B cell (primary cell): ENCODE measurements at regions not wholly inside any gene's neighbourhood (a gene's known extent, or its start where the extent isn't known, plus 50 kb on each side); places are given as distances from the start of the nearest gene placed in this dataset.

Experiments
- ATAC-seq: fragments of 200-7000 bp; cut with Tn5 transposase; one replicate; pipeline ENCODE4 v1.10.0; 2021; ENCODE audit warnings: low read depth, mild to moderate bottlenecking, moderate number of reproducible peaks, moderate library complexity
- CTCF ChIA-PET: fragments of 350-600 bp; sonication (Branson Sonifier 250); formaldehyde crosslinking; loops from one replicate; lab custom pipeline; 2021; ENCODE audit warnings: antibody characterized with exemption, inconsistent platforms; lab: Charles Lee
- POLR2A ChIA-PET: fragments of 350-600 bp; sonication (Branson Sonifier 250); formaldehyde crosslinking; loops from one replicate; lab custom pipeline; 2021; ENCODE audit warnings: antibody characterized with exemption; lab: Charles Lee
- DNase-seq: peaks from one replicate; pipeline ENCODE4 v3.0.0; 2013
- H2AFZ ChIP-seq: 2 replicates; pipeline ENCODE4 v1.6.1; 2012; ENCODE audit warnings: mild to moderate bottlenecking, low read depth, low read length; ENCODE audit not compliant: insufficient read depth, poor library complexity, severe bottlenecking
- H3K27ac ChIP-seq, 2 donors: 1 replicate in 1 of 2; 2 replicates in 1 of 2; pipeline ENCODE4 v1.5.1; 2012 to 2013; ENCODE audit warnings: low read length in 2 of 2, mild to moderate bottlenecking in 2 of 2, moderate library complexity in 1 of 2
- H3K27me3 ChIP-seq, 4 experiments: fragments of 200-600 bp in 1 of 4; sonication (generic) in 1 of 4; replicated peaks in 1 of 4; 1 replicate in 2 of 4; 2 replicates in 2 of 4; pipeline versions ENCODE4 v1.6.1 to v1.7.0; 2013 to 2016; ENCODE audit warnings: low read length in 3 of 4, mild to moderate bottlenecking in 2 of 4, mixed read lengths in 1 of 4, moderate library complexity in 1 of 4; ENCODE audit not compliant: insufficient read depth in 4 of 4, control insufficient read depth in 3 of 4; ENCODE audit errors: control extremely low read depth in 1 of 4
- H3K36me3 ChIP-seq, 2 experiments: replicated peaks in 1 of 2; 1 replicate in 1 of 2; 2 replicates in 1 of 2; pipeline versions ENCODE4 v1.6.1 to v1.7.1; 2013; ENCODE audit warnings: low read length in 1 of 2; ENCODE audit not compliant: insufficient read depth in 2 of 2, control insufficient read depth in 1 of 2; ENCODE audit errors: control extremely low read depth in 1 of 2, extremely low read depth in 1 of 2
- H3K4me1 ChIP-seq, 2 donors: fragments of 200-600 bp in 1 of 2; sonication (generic) in 1 of 2; 1 replicate in 1 of 2; 2 replicates in 1 of 2; pipeline versions ENCODE4 v1.5.1 to v1.6.1; 2013 to 2017; ENCODE audit warnings: low read length in 2 of 2; ENCODE audit not compliant: control insufficient read depth in 2 of 2, insufficient read depth in 2 of 2
- H3K4me2 ChIP-seq: replicated peaks from 2 replicates; pipeline ENCODE3; 2012; ENCODE audit warnings: mild to moderate bottlenecking, low read depth, low read length; ENCODE audit not compliant: poor library complexity, severe bottlenecking
- H3K4me3 ChIP-seq, 5 experiments: fragments of 200-600 bp in 1 of 5; sonication (generic) in 1 of 5; 1 replicate in 3 of 5; 2 replicates in 2 of 5; pipeline versions ENCODE4 v1.5.1 to v1.7.0; 2011 to 2016; ENCODE audit warnings: low read length in 4 of 5, mild to moderate bottlenecking in 4 of 5, low read depth in 2 of 5, control low read depth in 1 of 5, moderate library complexity in 1 of 5; ENCODE audit not compliant: insufficient read depth in 1 of 5; ENCODE audit errors: control extremely low read depth in 1 of 5, extremely low read depth in 1 of 5
- H3K79me2 ChIP-seq: fragments of 200-600 bp; sonication (generic); one replicate; pipeline ENCODE4 v1.6.0; 2016; ENCODE audit warnings: low read length; ENCODE audit not compliant: control insufficient read depth, insufficient read depth
- H3K9ac ChIP-seq: fragments of 200-600 bp; sonication (generic); 2 replicates; pipeline ENCODE4 v1.6.1; 2017; ENCODE audit warnings: mild to moderate bottlenecking, low read length, moderate library complexity
- H3K9me3 ChIP-seq, 3 donors: one replicate each; pipeline versions ENCODE4 v1.6.1 to v1.7.1; 2013; ENCODE audit warnings: low read length in 2 of 3; ENCODE audit not compliant: control insufficient read depth in 2 of 3, insufficient read depth in 1 of 3; ENCODE audit errors: control extremely low read depth in 1 of 3
- H4K20me1 ChIP-seq: 2 replicates; pipeline ENCODE4 v1.6.0; 2012; ENCODE audit warnings: mild to moderate bottlenecking, low read length; ENCODE audit not compliant: insufficient read depth, control insufficient read depth, poor library complexity, severe bottlenecking
- H3K27ac Mint-ChIP-seq: one replicate; pipeline ENCODE4 v1.8.0; 2021; ENCODE audit warnings: mixed read lengths
- H3K27me3 Mint-ChIP-seq: one replicate; pipeline ENCODE4 v1.8.0; 2021; ENCODE audit warnings: mixed read lengths
- H3K4me1 Mint-ChIP-seq: one replicate; pipeline ENCODE4 v1.8.0; 2021; ENCODE audit warnings: mixed read lengths
- H3K4me3 Mint-ChIP-seq: one replicate; pipeline ENCODE4 v1.8.0; 2021; ENCODE audit warnings: mixed read lengths
- H3K9me3 Mint-ChIP-seq: one replicate; pipeline ENCODE4 v1.8.0; 2022; ENCODE audit warnings: mixed read lengths; ENCODE audit not compliant: insufficient read depth
- EZH2 ChIP-seq: IDR thresholded peaks from 2 replicates; pipeline ENCODE4 v1.6.1; 2012; ENCODE audit warnings: borderline replicate concordance, low read depth, mild to moderate bottlenecking, moderate library complexity, low read length; ENCODE audit not compliant: insufficient read depth, poor library complexity, severe bottlenecking
- WGBS: methylation state at CpG from one replicate; pipeline ENCODE4 v1.1.5; 2013; ENCODE audit warnings: missing lambda C conversion rate; ENCODE audit not compliant: insufficient coverage; 5-methylcytosine and 5-hydroxymethylcytosine counted together
- intact Hi-C: fragments of 100-400 bp; cut with micrococcal nuclease; formaldehyde crosslinking; loops from one replicate; pipeline ENCODE4 v1.10.0; 2022
- TF ChIP-seq, protein P1 (sequence below): fragments of 200-600 bp; IDR thresholded peaks from one replicate; pipeline ENCODE4 v1.8.0; 2022; ENCODE audit warnings: antibody characterized with exemption, mild to moderate bottlenecking

DNA sequence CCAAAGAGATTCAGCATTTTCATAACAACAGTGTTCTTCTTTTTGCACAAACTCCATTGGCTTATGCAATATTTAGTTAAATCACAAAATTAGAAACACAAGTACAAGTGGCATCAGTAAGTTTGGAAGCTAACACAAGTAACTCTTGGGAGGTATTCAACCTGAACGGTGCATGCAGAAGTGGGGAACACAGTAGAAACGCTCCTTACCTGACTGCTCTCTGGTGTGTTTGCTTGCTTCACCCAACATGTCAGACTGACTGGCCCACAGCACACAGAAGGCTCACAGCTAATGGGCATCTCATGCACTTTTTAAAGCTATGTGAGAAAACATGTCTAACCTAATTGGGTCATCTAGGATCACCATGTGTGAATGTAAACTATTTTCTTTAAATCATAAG is 133.6 kb downstream of the MAGEB17 start:
- Histone ChIP-seq H3K36me3 (no peaks in the 10 kb centered on the region), H3K4me3 (no peak overlapping the region), H3K4me1 (no peaks in the 10 kb centered on the region), H3K79me2 (no peaks in the 10 kb centered on the region), H2AFZ (no peak overlapping the region), H3K4me2 (no peak overlapping the region), H3K9me3 (no peaks in the 10 kb centered on the region), H3K27ac (no peak overlapping the region), H3K27me3 (peaks cover 0 to 2% (median 0%) of the 10 kb centered on the region in 4 experiments), H4K20me1 (no peaks in the 10 kb centered on the region), H3K9ac (no peak overlapping the region)
- Mint-ChIP-seq H3K4me3 (no peak overlapping the region), H3K4me1 (no peaks in the 10 kb centered on the region), H3K9me3 (no peaks in the 10 kb centered on the region), H3K27me3 (peaks cover 6% of the 10 kb centered on the region), H3K27ac (no peak overlapping the region)
- WGBS, result no CpG with 5 or more reads among the region's 2 CpGs
- TF ChIP-seq, protein P1, sequence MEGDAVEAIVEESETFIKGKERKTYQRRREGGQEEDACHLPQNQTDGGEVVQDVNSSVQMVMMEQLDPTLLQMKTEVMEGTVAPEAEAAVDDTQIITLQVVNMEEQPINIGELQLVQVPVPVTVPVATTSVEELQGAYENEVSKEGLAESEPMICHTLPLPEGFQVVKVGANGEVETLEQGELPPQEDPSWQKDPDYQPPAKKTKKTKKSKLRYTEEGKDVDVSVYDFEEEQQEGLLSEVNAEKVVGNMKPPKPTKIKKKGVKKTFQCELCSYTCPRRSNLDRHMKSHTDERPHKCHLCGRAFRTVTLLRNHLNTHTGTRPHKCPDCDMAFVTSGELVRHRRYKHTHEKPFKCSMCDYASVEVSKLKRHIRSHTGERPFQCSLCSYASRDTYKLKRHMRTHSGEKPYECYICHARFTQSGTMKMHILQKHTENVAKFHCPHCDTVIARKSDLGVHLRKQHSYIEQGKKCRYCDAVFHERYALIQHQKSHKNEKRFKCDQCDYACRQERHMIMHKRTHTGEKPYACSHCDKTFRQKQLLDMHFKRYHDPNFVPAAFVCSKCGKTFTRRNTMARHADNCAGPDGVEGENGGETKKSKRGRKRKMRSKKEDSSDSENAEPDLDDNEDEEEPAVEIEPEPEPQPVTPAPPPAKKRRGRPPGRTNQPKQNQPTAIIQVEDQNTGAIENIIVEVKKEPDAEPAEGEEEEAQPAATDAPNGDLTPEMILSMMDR, result no peak
- TF ChIP-seq EZH2, result no peak
- DNase-seq (no peak), ATAC-seq (no peak)
- ChIA-PET POLR2A (no interaction called here), CTCF (no interaction called here)
- intact Hi-C loops, result no loop called here

GRCh38 chrX:16304751-16305150 is 137.5 kb downstream of the MAGEB17 start:
- Mint-ChIP-seq H3K27ac (no peak overlapping the region), H3K27me3 (no peaks in the 10 kb centered on the region), H3K4me3 (no peak overlapping the region), H3K4me1 (no peaks in the 10 kb centered on the region), H3K9me3 (no peaks in the 10 kb centered on the region)
- Histone ChIP-seq H3K4me2 (no peak overlapping the region), H3K27ac (no peak overlapping the region), H3K79me2 (no peaks in the 10 kb centered on the region), H2AFZ (no peak overlapping the region), H3K9me3 (no peaks in the 10 kb centered on the region), H4K20me1 (no peaks in the 10 kb centered on the region), H3K9ac (no peak overlapping the region), H3K4me1 (no peaks in the 10 kb centered on the region), H3K27me3 (no peaks in the 10 kb centered on the region), H3K36me3 (no peaks in the 10 kb centered on the region), H3K4me3 (no peak overlapping the region)
- ATAC-seq, result no peak
- TF ChIP-seq, protein P1, result no peak
- no peak for TF ChIP-seq EZH2
- 94% methylated on average over 2 of the region's 5 CpGs for WGBS
- POLR2A ChIA-PET, result no interaction called here
- CTCF ChIA-PET, result no interaction called here
- DNase-seq, result no peak
- intact Hi-C loops, result no loop called here
